KBM-7 (cell line): ENCODE measurements at regions not wholly inside any gene's neighbourhood (a gene's known extent, or its start where the extent isn't known, plus 50 kb on each side); places are given as distances from the start of the nearest gene placed in this dataset.
"Not testable (repeated sequence)": the region's sequence is repeated elsewhere in the genome, so short reads cannot be mapped to it uniquely, and the experiment has no call there.

Source experiments
- DNase-seq: peaks from one replicate; pipeline ENCODE4 v3.0.0-alpha.2; 2015
- in situ Hi-C: fragments of 300-500 bp; cut with MboI; formaldehyde crosslinking; loops from 2 replicates; pipeline ENCODE4 v1.14.3; 2020; ENCODE audit warnings: low sequenced_read_pairs, low pct_unique_long_range_greater_than_20kb, mixed read lengths

GRCh38 chr5:42064821-42065220, 139.7 kb downstream of the FBXO4 start:
- in situ Hi-C loops = no loop called here
- DNase-seq = no peak

DNA sequence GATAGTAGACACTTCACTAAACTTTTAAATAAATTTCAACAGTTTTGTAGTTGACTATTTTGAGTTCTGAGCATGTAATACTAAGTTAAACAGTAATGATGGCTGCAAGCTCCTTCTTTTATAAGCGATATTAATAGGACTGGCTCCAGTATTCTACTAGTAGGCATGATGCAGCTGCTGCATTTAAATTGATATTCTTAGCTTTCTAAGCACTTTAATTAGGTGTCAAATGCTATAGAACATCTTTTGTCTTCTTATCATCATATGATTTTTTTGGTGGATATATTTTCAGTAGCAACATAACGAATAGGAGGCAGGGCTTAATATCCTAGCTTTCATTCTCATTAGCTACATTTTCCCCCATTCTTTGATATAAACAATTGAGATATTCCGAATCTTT, 141.1 kb downstream of the FBXO4 start:
- in situ Hi-C loops = no loop called here
- no peak for DNase-seq

GRCh38 chr5:42074353-42074752, 149.3 kb downstream of the FBXO4 start:
- in situ Hi-C loops = no loop called here
- DNase-seq = no peak

- DNase-seq = no peak
- in situ Hi-C loops = no loop called here
Observed at GRCh38 chr5:42089705-42090104, 164.6 kb downstream of the FBXO4 start.

- DNase-seq = no peak
- in situ Hi-C loops = no loop called here
Observed at GRCh38 chr5:42090162-42090561, 165.1 kb downstream of the FBXO4 start.

DNA sequence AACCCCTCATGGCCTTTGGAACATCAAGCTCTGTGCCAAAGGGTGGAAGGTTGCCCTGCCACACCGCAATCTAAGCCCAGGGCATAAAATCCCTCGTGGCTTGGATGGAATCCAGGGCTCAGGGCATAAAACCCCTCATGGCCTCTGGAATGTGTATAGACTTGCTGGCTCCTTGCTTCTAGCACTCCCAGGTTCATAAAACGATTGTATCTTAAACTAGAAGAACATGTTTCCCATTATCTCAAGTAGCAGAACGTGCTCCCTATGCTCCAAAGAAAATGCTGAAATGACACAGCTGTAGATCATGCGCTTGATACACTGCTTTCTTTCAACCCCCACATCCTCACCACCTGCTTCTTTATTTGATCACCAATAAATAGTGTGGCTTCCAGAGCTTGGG, 174.8 kb downstream of the FBXO4 start:
- DNase-seq, in situ Hi-C loops: not testable (repeated sequence)

GRCh38 chr5:42108468-42108867, 183.4 kb downstream of the FBXO4 start:
- in situ Hi-C loops = no loop called here
- DNase-seq = no peak

DNA sequence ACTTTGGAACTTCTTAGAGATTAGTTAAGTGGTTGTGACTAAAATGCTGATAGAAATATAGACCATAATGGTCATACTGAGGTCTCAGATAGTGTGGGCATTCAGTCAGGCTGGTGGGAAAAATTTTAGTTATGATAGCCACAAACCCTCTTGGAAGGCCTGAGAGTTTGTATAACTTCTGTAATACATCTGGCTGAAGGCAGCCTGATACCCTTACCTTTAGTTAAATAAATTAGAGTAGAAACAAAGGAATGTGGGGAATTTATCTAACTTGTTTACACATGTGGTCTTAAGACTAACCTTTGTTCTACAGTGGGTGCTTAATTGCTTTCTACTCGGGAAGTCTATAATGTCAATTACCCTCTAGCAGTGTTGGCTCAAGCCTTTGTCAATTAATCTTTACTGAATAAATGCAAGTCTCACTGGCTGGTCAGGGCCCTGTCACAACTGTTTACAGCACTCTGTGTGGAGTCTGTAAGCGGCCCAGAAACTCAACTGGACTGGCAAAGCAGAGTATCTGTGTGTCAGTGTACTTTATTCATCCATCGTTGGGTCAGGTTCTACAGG, 184.0 kb downstream of the FBXO4 start:
- in situ Hi-C loops = no loop called here
- no peak for DNase-seq

- in situ Hi-C loops, DNase-seq: not testable (repeated sequence)
Observed at GRCh38 chr5:42115721-42116120, 190.6 kb downstream of the FBXO4 start.

- in situ Hi-C loops = no loop called here
- no peak for DNase-seq
Observed at GRCh38 chr5:42120070-42120469, 195.0 kb downstream of the FBXO4 start.

DNA sequence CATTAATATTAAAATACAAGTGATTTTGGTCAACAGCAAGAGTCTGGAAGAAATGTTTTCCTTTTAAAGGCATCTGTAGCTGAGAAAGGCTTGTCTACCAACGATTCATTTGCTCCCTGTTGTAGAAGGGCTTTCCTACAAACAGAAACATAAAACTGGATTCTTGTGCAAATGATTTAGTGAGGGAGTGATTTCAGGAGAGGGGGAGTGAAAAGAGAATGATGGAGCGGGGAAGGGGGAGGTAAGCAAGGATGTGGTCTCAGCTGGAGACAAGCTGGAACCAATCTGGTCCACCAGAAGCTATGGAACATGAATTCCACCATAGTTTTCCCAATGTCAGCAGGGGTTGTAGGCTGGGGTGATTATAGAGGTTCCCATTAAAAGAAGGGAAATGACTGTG, 196.3 kb downstream of the FBXO4 start:
- in situ Hi-C loops = no loop called here
- no peak for DNase-seq

GRCh38 chr5:42131081-42131480, 206.0 kb downstream of the FBXO4 start:
- no peak for DNase-seq
- in situ Hi-C loops = no loop called here

GRCh38 chr5:42143361-42143760, 218.3 kb downstream of the FBXO4 start:
- no peak for DNase-seq
- in situ Hi-C loops = no loop called here

DNA sequence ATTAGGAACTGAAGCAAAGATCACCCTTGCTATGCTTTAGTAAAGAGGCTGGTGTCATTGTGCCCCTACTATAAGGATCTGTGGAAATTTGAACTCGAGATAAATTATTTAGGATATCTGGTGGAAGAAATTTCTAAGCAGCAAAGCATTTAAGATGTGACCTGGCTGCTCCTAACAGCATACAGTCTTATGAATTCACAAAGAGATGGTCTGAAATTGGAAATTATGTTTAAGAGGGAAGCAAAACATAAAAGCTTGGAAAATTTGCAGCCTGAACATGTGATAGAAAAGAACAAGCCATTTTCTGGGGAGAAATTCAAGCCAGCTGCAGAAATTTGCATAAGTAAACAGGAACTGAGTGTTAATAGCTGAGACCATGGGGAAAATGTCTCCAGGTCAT, 223.7 kb downstream of the FBXO4 start:
- in situ Hi-C loops = no loop called here
- no peak for DNase-seq

DNA sequence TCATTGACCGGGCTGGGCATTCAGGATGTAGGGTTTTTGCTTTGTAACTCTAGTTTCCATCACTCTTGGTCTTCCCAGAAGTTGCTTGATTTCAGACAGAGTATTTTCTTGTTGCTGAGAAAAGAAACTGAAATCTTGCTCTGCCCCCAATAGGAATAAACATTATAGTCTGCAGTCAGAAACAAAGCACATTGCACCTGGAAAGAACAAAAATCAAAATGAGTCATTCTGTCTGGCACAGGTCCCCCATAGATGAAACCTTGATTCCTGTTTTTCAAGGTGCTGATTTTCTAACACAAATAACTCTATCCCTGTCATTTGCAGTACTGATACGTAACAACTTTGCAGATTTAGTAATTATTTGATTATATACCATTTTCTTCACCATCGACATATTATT, 232.1 kb downstream of the FBXO4 start:
- no peak for DNase-seq
- in situ Hi-C loops = no loop called here

DNA sequence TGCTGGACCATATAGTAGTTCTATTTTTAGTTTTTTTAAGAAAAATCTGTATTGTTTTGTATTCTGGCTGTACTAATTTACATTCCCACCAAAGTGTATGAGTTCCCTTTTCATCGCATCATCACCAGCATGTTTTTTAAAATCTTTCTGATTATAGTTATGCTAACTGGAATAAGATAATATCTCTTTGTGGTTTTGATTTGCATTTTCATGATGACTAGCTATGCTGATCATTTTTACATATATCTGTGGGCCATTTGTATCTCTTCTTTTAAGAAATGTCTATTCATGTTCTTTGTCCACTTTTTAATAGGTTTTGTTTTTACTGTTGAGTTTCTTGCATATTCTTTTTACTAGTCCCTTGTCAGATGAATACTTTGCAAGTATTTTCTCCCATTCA, 238.0 kb downstream of the FBXO4 start:
- in situ Hi-C loops = no loop called here
- no peak for DNase-seq

DNA sequence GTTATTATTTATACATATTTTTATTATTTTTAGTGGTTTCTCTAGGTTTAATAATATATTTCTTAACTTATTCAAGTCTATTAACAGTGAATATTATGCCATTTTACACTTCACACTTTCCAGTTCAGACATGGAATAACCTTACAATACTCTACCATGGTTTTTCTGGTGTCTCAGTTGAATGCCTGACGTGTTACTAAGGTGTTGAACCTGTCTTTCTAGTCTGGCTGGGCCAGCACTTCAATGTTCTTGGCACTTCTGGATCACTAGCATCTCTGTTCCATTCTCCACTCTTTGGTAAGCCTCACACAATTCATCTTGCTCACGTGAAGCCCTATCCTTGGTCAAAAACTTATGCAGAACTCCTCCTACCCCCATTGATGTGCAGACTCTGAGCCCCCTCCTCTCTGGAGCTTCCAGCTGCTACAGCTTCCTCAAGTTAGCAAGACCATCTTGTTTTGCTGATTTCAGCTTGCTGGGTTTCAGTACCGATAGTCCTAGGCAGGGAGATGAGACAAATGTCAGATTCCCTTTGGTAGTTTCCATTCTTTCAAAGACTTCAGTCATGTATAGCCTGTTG, 243.1 kb downstream of the FBXO4 start:
- in situ Hi-C loops = no loop called here
- no peak for DNase-seq

DNA sequence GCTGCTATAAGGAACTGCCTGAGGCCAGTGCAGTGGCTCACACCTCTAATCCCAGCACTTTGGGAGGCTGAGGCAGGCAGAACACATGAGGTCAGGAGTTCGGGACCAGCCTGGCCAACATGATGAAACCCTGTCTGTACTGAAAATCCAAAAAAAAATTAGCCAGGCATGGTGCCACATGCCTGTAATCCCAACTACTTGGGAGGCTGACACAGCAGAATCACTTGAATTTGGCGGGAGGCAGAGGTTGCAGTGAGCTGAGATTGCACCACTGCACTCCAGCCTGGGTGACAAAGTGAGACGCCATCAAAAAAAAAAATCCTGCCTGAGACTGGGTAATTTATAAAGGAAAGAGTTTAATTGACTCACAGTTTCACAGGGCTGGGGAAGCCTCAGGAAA, 247.1 kb upstream of the GHR start:
- in situ Hi-C loops, DNase-seq: not testable (repeated sequence)

GRCh38 chr5:42179843-42180242, 243.4 kb upstream of the GHR start:
- in situ Hi-C loops, DNase-seq: not testable (repeated sequence)

- in situ Hi-C loops = no loop called here
- no peak for DNase-seq
Observed at GRCh38 chr5:42216904-42217303, 206.3 kb upstream of the GHR start.

- DNase-seq = no peak
- in situ Hi-C loops = no loop called here
Observed at GRCh38 chr5:42217791-42218190, 205.4 kb upstream of the GHR start.
